Hematopoietic multipotent progenitor cell treated with erythropoietin and hydrocortisone succinate and interleukin-3 and kit ligand, for 4 days (in vitro differentiated cells): ENCODE measurements at regions not wholly inside any gene's neighbourhood (a gene's known extent, or its start where the extent isn't known, plus 50 kb on each side); places are given as distances from the start of the nearest gene placed in this dataset.
"Not testable (repeated sequence)": the region's sequence is repeated elsewhere in the genome, so short reads cannot be mapped to it uniquely, and the experiment has no call there.

Source experiments
- DNase-seq: peaks from one replicate; pipeline ENCODE4 v3.0.0-alpha.2; 2015

GRCh38 chr7:156545979-156546378 lies 94.6 kb upstream of the RNF32 start:
- DNase-seq = no peak

DNA sequence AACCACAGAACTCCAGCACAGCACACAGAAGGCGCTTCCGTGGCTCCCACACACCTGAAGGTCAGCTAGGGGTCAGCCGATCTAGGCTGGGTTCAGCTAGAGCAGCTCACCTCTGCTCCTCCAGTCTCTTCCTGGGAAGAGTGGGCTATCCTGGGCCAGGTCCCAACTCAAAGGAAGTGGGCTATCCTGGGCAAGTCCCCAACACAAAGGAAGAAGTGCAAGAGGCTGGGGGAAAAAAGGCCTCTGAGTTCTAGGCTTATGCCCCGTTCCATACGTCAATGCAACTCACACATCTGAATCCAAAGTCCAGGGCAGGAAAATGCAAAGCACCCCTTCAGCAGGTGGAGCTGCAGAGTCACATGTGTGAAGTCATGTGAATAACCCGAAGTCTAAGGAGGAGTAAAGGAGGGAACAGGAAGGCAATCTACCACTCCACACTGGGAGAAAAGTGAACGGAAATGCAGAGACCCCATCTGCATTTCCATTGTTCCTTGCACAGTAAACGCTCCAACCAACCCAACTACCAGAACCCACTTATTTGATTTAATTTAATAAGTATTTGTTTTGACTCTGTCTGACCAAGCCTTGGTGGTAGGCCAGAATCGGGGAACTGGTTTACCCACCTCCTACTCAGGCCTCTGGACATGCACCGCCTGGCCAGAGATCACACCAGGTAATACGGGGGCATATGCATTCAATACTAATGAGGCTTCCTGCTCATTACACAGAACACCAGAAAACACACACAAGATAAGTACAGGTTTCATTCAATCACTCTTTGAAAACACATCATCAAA lies 95.5 kb upstream of the RNF32 start:
- DNase-seq = peak; percentile 7

GRCh38 chr7:156543699-156544598 lies 96.6 kb upstream of the RNF32 start:
- no peak for DNase-seq

GRCh38 chr7:156540619-156541165 lies 99.9 kb upstream of the RNF32 start:
- DNase-seq = no peak

GRCh38 chr7:156539999-156540398 lies 100.6 kb upstream of the RNF32 start:
- DNase-seq = no peak

DNA sequence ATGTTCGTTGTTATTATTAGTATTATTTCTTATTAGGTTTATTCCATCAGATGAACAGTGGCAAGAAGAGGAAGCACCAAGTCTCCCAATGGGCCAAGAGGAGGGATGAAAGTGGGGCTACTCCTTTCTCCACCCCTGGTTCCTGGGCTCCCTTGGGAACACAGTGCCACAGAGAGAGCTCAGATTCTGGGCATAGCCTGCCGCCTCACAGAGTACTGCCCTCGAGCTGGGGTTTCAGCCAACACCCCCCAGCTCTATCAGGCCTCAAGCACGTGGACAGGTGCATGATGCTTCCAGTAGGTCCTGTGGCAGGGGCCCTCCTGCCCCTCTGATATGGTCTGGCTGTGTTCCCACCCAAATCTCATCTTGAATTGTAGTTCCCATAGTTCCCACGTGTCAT lies 103.6 kb upstream of the RNF32 start:
- no peak for DNase-seq

DNA sequence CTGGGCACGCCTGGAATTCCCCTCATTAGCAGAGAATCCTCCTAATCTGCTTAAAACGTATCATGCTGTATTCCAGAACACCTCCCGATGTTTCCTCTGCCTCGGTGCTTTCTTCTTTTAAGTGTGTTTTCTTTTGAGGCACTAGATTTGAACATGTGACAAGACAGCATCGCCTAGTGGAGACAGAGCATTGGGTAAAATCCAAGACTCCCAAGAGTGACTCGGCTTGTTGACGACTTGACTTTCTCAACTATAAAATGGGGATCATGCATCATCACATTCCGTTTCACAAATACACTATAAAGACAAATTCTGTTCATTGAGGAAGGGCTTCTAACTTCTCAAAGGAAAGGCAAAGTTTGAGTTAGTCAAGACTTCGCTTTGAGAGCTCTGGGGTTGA lies 105.6 kb upstream of the RNF32 start:
- DNase-seq = no peak

GRCh38 chr7:156533964-156534363 lies 106.6 kb upstream of the RNF32 start:
- no peak for DNase-seq

GRCh38 chr7:156533420-156533819 lies 107.2 kb upstream of the RNF32 start:
- DNase-seq = no peak

DNA sequence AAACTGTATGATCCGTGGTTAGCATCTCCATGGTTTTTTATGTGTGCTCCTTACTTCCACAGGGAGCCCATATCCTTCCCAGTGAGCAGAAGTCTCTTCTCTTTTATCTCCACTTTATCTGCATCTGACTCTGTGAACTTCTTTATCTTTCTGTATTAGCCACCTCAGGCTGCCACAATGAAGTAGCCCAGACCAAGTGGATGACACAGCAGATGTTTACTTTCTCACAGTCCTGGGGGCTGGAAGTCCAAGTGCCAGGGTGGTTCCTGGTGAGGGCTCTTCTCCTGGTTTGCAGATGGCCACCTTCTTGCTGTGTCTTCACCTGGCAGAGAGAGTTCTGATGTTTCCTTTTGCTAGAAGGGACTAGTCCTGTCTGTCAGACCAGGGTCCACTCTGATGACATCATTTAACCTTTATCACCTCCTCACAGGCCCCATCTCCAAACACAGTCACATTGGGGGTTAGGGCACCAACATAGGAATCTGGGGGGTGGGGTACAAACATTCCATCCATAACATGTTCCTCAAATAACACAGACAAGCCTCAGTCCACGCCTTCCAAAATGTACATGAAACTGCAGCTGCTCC lies 108.5 kb upstream of the RNF32 start:
- DNase-seq = no peak

DNA sequence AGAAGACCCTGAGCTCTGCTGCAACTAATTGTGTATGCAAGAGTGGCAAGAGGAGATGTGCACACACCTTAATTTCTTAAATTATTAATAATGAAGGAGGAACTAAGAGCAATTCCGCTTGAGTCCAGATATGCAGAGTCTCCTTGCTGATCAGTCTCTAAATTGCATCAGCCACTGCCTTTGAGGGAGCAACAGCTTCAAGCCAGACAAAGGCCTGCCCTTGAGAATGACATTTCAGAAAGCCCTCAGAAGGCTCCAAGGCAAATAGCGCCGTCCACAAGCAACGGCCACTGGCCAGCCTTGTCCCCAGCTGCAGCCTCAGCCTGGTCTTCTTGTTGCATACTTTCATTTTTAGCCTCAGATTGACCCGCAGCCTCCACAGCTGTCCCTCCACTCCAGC lies 110.6 kb upstream of the RNF32 start:
- no peak for DNase-seq

GRCh38 chr7:156527458-156527890 lies 113.1 kb upstream of the RNF32 start:
- DNase-seq = no peak

DNA sequence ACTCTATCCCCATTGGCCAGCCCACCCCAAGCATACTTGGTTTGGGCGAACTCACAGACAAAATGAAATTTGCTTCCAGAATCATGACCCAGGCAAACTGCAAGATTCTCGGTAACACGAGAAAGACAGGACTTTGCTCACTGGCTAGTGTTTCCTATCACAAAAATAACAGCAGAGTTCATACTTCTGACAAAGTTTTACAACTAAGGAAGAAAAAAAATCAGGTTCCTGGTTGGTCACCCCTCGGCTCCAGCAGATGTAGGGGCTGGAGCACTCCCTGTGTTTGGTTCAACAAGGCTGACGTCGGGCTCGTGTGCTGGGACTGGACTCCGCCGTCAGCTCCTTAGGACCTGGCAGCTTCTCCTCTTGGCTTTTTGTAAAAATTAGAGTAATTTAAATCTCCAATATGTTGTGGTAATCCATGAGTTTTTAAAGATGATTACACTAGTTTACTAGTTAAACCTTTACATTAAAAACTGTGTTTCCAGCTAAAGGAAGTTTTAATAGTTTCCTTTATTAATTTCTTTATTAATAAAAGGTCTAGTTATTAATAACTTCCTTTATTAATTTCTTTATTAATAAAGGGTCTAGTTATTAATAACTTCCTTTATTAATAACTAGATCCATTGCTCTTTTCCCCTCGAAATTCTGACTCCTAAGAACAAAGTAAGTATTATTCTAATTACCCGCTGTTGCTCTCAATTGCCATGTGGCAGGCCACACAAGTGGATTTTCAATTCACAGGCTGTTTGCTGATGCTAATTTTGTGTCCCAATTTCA lies 115.6 kb upstream of the RNF32 start:
- no peak for DNase-seq

DNA sequence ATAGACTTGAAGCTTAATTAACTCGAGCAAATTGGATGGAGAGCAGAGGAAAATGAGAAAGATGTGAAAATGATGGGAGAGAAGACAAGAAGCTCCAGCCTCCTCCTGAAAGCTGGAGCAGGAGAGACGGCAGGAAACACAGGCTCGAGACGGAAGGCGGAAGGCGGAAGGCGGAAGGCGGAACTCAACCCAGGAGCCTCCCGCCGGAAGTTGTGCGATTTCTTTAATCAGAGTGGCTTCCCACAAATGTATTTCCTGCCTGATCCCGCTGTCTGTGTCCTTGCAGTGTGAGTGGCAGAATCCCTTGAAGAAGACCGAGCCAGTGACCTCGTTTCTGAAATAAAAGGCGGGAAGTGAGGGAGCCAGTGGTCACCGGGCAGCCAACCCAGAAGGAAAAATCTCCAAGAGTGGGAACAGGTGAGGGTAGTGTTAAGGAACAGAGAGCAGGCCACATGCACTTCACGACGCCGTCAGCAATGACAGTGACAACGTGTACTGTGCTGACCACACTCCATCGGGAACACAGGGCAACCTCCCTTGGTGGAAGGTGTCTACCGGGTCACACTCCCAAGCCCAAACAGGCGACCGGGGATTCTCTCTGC lies 117.0 kb upstream of the RNF32 start:
- no peak for DNase-seq

- no peak for DNase-seq
These were observed 117.8 kb upstream of the RNF32 start for GRCh38 chr7:156522801-156523200.

- DNase-seq = no peak
These were observed 121.5 kb upstream of the RNF32 start for GRCh38 chr7:156519070-156519469.

- no peak for DNase-seq
These were observed 122.1 kb upstream of the RNF32 start for GRCh38 chr7:156518466-156518865.

DNA sequence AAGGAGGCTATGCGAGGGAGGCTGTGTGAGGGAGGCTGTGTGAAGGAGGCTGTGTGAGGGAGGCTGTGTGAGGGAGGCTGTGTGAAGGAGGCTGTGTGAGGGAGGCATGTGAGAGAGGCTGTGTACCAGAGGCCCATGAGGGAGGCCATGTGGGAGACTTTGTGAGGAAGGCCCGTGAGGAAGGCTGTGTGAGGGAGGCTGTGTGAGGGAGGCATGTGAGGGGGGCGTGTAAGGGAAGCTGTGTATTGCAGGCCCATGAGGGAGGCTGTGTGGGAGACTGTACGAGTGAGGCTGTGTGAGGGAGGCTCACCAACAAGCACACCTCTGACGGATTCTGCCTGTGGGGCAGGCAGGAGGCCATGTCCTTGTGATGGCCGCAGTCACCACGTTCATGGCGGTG lies 122.7 kb upstream of the RNF32 start:
- DNase-seq = not testable (repeated sequence)

DNA sequence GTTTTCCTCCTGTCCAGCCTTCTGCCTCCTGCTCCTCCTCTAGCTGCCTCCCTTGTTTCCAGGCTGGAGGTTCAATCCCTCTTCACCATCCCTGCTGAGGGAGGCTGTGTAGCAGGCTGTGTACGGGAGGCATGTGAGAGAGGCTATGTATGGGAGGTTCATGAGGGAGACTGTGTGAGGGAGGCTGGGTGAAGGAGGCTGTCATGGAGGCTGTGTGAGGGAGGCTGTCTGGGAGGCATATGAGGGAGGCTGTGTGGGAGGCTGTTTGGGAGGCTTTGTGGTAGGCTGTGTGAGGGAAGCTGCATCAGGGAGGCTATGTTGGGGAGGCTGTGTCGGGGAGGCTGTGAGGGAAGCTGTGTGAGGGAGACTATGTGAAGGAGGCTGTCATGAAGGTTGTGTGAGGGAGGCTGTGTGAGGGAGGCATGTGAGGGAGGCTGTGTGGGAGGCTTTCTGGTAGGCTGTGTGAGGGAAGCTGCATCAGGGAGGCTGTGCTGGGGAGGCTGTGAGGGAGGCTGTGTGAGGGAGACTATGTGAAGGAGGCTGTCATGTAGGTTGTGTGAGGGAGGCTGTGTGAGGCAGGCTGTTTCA lies 123.7 kb upstream of the RNF32 start:
- no peak for DNase-seq

DNA sequence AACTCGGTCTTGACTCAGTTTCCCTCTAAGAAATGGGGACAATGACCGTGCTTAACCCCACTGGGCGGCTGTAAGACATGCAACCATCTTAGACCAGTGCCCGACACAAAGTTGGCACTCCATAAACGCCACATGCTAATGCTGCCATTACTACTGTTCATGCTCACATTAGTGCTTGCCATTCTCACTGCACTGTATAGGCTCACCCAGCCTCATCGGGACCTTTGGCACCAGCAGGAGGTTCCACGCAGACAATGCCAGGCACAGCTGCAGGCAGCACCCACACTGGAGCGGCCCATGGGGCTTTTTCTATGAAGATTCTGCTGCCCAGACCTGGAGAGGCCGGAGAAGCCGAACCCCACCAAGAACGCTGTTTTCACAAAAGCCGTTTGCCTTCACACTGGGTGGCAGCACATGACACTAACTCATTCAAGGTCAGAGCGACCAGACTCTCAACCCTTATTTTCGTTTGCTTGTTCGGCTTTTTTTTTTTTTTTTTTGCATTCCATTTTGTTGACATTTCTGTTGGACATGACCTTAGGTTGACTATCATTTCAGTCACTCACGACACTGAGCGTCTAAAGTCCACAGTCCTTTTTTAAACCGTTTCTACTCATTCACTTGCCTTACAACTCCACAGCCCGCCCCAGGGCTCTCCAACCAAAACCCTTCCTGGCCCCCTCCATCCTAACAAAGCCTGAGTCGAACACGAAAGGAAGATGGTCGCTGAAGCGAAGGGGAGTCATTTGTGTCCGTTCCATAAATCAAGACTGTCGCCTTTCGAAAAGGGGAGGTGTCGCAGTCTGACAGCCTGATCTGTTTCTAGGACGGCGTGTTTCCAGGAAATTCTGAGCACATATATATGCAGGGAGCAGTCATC lies 124.4 kb upstream of the RNF32 start:
- no peak for DNase-seq

- no peak for DNase-seq
These were observed 125.7 kb upstream of the RNF32 start for GRCh38 chr7:156514851-156515250.
